ENCODE measurements at regions not wholly inside any gene's neighbourhood (a gene's known extent, or its start where the extent isn't known, plus 50 kb on each side); places are given as distances from the start of the nearest gene placed in this dataset.
"Not testable (repeated sequence)": the region's sequence is repeated elsewhere in the genome, so short reads cannot be mapped to it uniquely, and the experiment has no call there.

DNA sequence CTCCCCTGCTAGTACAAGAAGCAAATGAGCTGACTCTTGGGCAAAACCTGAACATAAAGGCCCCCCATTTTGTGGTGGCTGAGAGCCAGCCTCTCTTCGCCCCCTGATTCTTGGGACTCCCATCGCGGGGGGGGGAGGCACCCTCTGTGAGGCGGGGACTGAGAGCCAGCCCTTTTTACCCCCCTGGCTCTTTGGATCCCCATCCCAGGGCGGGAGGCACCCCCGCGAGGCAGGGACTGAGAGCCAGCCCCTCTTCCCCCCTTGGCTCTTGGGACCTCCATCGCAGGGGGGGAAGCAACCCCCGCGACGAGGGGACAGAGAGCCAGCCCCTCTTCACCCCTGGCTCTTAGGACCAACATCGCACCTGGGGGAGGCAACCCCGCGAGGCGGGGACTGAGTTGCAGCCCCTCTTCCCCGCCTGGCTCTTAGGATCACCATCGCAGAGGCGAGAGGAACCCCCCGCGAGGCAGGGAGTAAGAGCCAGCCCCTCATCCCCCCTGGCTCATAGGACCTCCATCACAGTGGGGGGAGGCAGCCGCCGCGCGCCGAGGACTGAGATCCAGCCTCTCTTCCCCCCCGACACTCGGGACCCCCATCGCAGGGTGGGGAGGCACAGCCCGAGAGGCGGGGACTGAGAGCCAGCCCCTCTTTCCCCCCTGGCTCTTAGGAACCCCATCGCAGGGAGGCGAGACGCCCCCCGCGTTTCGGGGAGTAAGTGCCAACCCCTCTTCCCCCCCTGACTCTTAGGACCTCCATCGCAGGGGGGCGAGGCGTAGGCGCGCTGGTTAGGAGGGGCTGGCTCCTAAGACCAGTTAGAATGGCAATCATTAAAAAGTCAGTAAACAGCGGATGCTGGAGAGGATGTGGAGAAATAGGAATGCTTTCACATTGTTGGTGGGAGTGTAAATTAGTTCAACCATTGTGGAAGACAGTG lies 2428.4 kb upstream of the PCDH20 start:
- DNase-seq = no peak

DNA sequence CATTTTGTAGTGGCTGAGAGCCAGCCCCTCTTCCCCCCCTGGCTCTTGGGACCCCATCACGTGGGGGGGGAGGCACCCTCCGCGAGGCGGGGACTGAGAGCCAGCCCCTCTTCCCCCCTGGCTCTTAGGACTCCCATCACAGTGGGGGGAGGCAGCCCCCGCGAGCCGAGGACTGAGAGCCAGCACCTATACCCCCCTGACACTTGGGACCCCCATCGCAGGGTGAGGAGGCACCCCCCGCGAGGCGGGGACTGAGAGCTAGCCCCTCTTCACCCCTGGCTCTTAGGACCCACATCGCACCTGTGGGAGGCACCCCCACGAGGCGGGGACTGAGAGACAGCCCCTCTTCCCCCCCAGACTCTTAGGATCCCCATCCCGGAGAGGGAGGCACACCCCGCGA lies 2426.5 kb upstream of the PCDH20 start:
- no peak for DNase-seq

DNA sequence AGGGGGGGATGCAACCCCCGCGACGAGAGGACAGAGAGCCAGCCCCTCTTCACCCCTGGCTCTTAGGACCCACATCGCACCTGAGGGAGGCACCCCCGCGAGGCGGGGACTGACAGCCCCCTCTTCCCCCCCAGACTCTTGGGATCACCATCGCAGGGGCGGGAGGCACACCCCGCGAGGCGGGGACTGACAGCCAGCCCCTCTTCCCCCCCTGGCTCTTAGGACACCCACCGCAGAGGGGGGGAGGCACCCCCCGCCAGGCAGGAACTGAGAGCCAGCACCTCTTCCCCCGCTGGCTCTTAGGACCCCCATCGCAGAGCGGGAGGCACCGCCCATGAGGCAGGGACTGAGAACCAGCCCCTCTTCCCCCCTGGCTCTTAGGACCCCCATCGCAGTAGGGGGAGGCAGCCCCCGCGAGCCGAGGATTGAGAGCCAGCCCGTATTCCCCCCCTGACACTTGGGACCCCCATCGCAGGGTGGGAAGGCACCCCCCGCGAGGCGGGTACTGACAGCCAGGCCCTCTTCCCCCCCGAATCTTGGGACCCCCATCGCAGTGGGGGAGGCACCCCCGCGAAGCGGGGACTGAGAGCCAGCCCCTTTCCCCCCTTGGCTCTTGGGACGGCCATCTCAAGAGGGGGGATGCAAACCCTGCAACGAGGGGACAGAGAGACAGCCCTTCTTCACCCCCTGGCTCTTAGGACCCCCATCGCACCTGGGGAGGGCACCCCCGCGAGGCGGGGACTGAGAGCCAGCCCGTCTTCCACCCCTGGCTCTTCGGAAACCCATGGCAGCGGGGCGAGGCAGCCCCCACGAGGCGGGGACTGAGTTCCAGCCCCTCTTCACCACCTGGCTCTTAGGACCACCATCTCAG lies 2425.1 kb upstream of the PCDH20 start:
- no peak for DNase-seq

DNA sequence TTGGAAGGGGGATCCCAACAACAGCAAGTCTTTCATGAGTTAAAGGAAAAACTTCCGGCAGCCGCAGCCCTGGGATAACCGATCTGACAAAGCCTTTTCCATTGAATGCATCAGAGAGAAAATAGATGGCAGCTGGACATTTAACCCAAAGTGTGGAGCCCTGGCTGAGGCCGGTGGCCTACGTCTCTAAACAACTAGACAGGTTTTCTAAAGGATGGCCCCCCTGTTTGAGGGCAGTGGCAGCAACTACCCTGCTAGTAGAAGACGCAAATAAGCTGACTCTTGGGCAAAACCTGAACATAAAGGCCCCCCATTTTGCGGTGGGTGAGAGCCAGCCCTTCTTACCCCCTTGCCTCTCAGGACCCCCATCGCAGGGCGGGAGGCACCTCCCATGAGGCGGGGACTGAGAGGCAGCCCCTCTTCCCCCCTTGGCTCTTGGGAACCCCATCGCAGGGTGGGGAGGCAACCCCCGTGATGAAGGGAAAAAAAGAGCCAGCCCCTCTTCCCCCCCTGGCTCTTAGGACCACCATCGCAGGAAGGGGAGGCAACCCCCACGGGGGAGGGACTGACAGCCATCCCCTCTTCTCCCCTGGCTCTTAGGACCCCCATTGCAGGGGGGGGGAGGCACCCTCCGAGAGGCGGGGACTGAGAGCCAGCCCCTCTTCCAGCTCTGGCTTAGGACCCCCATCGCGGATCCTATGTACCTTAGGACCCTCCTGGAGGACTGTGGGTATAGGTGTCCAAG lies 2422.9 kb upstream of the PCDH20 start:
- no peak for DNase-seq

DNA sequence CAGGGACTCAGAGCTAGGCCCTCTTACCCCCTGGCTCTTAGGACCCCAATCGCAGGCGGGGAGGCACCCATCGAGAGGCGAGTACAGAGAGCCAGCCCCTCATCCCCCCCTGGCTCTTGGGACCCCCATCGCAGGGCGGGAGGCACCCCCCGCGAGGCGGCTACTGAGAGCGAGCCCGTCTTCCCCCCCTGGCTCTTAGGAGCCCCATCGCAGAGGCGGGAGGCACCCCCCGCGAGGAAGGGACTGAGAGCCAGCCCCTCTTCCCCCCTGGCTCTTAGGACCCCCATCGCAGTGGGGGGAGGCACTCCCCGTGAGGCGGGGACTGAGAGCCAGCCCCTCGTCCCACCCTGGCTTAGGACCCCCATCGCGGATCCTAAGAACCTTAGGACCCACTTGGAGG lies 2422.1 kb upstream of the PCDH20 start:
- DNase-seq = not testable (repeated sequence)

DNA sequence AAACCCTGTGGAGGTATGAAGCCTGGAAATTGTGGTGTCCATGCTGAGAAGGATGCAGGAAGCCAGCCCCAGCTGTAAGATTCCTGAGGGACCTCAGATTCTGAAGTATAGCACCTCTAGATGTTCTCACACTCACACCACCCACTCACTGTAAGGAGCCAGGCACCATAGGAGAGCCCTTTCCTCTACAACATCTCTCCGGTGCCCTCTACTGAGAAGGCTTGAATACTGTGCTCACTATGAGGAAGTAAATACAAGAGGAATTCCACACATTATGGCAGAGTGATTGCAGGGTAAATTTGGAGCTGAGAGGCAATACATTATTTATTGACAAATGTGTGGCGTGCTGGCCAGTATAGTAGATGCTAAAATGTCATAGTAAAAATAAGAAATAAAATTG lies 2414.0 kb upstream of the PCDH20 start:
- not testable (repeated sequence) for DNase-seq

DNA sequence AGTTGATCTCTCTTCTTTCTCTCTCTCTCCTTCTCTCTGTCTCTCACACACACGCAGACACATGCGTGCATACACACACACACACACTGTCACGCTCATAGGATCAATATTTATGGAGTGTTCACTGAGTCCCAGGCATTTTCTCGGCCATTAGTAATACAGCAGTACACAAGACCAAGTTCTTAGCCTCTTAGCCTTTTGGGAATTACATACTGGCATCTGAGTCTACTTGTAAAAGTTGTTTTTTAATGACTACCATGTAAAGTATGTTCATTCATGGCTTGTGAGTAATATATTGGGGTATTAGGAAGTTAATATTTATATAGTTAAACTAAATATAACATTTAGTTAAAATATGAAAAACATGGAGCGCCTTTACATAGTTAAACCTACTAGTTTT lies 2406.1 kb upstream of the PCDH20 start:
- not testable (repeated sequence) for DNase-seq

DNA sequence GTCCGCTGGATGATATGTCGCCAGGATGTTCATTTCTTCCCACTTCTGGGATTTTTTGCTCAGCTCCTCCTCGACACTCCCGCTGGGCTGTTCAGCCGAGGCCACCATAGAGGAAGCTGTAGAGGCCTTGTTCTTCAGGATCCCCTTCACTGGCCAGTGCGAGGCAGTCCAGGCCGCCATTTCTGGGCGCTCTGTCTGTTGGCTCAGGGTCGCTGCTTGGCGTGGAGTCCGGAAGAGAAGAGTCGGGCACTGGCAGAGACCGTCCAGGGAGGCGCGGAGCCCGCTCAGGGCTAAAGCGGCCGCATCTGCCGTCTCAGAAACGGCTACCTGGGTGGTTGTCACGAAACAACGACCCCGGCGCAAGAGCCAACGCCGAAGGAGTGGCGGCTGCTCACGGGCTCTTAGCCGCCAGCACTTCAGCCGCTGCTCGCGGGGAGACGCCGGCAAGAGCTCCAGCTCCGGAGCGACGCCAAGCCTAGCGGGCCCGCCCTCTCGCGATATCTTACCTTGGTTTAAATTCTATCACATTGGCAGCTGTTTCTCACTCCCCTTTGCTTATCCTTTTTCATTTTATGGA lies 2395.9 kb upstream of the PCDH20 start:
- not testable (repeated sequence) for DNase-seq

DNA sequence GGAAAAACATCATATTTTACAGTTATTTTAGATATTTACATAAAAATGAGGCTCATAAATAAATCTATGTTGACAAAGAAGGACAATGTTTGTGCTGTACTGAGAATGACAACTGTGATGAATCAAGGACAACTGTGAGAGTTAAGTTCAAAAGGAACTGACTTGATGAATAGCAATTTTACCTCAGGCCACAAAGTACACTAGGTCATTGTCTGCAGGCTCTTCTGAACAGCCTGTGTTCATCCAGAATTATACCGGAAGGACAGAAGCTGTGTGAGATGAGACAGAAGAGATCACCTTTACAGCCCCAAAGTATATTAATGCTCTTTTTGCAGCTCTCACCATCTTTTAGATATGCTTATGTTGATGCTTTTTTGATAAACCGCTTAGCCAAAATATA lies 2375.5 kb upstream of the PCDH20 start:
- not testable (repeated sequence) for DNase-seq

DNA sequence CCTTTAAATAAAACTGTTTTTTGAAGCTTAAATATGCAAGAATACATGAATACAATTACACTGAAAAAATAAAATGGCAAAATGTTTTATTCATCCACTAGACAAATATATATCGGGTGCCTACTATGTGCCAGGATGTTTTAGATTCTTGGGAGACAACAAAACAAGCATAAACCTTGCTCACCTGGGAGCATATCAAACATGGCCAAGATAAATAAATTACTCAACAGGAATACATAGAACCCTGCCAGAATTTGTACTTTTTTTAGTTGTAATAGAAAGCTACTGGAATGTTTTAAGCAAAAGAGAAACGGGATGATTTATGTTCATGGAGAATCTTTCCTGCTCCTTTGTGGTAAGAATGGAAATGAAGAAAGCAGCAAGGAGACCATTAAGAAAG lies 2358.5 kb upstream of the PCDH20 start:
- no peak for DNase-seq

DNA sequence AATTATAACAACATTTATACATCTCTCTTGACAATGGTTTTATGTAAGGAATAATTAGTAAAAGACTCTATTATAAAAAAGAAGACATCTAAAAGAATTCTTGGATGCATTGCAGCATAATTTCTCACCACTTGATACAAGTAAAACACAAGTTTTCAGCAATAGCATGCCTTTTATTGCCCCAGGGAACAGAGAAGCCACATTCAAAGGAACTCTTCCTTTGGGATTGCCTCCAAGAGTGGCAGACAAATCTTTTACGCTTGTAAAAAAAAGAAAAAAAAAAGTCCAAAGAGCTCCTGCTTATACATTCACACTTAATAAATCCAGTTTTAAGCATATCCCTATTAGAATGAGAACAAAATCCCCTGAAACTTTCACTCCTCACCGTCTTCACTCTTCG lies 2357.8 kb upstream of the PCDH20 start:
- DNase-seq = no peak

DNA sequence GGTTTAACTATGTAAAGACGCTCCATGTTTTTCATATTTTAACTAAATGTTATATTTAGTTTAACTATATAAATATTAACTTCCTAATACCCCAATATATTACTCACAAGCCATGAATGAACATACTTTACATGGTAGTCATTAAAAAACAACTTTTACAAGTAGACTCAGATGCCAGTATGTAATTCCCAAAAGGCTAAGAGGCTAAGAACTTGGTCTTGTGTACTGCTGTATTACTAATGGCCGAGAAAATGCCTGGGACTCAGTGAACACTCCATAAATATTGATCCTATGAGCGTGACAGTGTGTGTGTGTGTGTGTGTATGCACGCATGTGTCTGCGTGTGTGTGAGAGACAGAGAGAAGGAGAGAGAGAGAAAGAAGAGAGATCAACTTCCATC lies 2342.0 kb upstream of the PCDH20 start:
- DNase-seq = not testable (repeated sequence)

DNA sequence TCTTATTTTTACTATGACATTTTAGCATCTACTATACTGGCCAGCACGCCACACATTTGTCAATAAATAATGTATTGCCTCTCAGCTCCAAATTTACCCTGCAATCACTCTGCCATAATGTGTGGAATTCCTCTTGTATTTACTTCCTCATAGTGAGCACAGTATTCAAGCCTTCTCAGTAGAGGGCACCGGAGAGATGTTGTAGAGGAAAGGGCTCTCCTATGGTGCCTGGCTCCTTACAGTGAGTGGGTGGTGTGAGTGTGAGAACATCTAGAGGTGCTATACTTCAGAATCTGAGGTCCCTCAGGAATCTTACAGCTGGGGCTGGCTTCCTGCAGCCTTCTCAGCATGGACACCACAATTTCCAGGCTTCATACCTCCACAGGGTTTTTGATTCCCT lies 2334.2 kb upstream of the PCDH20 start:
- DNase-seq = not testable (repeated sequence)

DNA sequence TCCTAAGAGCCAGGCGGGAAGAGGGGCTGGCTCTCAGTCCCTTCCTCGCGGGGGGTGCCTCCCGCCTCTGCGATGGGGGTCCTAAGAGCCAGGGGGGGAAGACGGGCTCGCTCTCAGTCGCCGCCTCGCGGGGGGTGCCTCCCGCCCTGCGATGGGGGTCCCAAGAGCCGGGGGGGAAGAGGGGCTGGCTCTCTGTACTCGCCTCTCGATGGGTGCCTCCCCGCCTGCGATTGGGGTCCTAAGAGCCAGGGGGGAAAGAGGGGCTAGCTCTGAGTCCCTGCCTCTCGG lies 2326.1 kb upstream of the PCDH20 start:
- DNase-seq = not testable (repeated sequence)

DNA sequence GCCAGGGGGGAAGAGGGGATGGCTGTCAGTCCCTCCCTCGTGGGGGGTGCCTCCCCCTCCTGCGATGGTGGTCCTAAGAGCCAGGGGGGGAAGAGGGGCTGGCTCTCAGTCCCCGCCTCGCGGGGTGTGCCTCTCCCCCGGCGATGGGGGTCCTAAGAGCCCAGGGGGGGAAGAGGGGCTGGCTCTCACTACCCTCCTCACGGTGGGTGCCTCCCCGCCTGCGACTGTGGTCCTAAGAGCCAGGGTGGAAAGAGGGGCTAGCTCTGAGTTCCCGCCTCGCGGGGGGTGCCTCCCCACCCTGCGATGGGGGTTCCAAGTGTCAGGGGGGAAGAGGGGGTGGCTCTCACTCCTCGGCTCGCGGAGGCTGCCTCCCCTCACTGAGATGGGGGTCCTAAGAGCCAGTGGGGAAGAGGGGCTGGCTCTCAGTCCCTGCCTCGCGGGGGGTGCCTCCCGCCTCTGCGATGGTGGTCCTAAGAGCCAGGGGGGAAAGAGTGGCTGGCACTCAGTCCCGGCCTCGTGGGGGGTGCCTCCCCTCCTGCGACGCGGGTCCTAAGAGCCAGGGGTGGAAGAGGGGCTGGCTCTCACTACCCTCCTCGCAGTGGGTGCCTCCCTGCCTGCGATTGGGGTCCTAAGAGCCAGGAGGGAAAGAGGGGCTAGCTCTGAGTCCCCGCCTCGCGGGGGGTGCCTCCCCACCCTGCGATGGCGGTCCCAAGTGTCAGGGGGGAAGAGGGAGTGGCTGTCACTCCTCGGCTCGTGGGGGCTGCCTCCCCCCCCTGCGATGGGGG lies 2325.6 kb upstream of the PCDH20 start:
- DNase-seq = no peak

DNA sequence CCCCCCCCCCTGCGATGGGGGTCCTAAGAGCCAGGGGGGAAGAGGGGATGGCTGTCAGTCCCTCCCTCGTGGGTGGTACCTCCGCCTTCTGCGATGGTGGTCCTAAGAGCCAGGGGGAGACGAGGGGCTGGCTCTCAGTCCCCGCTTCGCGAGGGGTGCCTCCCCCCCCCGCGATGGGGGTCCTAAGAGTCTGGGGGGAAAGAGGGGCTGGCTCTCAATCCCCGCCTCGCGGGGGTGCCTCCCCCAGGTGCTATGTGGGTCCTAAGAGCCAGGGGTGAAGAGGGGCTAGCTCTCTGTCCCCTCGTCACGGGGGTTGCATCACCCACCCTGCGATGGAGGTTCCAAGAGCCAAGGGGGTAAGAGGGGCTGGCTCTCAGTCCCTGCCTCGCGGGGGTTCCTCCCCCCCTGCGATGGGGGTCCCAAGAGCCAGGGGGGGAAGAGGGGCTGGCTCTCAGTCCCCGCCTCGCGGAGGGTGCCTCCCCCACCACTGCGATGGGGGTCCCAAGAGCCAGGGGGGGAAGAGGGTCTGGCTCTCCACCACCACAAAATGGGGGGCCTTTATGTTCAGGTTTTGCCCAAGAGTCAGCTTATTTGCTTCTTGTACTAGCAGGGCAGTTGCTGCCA lies 2323.6 kb upstream of the PCDH20 start:
- not testable (repeated sequence) for DNase-seq

DNA sequence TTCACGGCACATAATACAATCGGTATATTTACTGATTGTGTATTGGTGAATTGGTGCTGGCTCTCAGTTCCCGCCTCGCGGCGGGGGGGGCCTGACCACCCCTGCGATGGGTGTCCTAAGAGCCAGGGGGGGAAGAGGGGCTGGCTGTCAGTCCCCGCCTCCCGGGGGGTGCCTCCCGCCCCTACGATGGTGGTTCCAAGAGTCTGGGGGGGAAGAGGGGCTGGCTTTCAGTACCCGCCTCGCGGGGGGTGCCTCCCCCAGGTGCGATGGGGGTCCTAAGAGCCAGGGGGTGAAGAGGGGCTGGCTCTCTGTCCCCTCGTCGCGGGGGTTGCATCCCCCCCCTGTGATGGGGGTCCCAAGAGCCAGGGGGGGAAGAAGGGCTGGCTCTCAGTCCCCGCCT lies 2321.8 kb upstream of the PCDH20 start:
- DNase-seq = no peak

DNA sequence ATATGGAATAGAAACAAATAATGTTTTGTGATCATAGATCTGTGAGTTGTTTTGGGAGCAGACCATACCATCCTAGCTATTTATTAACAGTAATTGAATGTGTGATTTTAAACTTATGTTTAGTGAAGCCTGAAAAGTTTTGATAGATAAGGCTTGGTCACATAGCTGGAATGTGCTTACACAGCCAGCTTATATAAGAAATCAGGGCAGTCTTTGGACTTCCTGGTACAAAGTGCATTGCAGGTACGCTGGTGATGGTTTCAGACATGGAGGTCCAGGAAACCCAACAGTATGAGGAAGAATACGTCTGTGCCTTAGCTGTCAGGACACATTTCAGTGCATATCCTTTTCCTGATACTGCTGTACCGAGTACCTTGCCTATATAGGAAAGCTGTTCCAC lies 2316.2 kb upstream of the PCDH20 start:
- DNase-seq = no peak

DNA sequence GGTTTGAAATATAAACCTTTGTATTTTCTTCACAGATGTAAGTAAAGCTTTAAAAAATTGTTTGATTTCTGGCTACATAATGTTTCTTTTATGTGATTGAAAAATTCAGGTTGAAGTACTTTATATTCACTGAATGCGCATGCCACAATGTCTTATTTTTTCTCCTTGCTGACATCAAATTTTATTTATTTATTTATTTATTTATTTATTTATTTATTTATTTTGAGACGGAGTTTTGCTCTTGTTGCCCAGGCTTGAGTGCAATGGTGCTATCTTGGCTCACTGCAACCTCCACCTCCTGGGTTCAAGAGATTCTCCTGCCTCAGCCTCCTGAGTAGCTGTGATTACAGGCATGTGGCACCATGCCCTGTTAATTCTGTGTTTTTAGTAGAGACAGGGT lies 2296.5 kb upstream of the PCDH20 start:
- DNase-seq = not testable (repeated sequence)

DNA sequence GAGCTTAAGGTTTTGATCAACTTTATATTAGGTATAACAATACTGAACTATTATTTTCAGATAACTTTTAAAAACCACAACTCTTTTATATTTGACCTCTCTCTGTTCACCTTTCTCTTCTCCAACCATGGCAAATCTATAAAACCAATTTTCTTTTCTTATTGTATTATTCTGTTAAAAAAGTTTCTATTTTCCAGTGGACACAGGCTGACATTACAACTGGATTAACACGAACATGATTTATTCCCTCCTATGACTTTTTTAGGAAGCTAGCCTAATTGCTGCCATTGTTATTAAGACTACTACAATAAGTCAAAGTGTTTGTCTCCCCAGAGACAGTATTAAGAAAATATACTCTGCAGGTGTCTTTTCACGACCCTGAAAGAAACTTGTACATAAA lies 2291.1 kb upstream of the PCDH20 start:
- no peak for DNase-seq

DNA sequence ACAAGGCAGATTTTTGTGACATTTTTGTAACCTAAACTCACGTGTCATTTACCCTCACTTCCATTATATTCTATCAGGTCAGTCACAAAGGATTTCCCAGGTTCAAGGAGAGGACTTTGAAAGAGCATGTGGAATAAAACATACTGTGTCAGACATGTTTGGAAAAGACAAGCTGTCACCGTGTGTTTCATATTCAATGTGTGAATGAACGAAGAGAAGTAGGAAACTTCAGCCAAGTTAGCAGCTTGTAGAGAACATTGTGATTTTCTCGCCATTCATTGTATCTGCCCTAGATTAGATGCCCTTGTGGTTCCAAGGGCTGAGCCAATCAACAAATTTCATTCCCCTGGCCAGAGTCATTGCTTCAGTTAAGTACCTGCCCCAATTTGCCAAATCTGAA lies 2288.9 kb upstream of the PCDH20 start:
- DNase-seq = no peak

DNA sequence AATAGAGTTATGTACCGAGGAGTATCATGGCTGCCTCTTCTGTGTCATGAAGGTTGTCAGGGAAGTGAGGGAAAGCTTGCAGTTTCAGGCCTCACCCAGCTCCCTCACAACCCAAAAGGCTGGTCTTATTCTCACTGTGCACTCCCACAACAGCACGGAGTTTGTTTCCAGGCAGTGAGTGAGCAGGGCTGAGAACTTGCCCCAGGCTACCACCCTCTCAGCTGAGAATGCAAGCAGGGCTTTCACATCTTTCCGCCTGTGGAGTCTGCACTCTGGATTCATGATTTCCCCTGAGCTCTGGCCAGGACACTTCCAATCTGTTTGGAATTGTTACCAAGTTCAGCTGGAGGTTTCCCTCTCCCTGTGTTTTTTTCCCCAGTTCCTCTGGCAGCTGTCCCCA lies 2284.7 kb upstream of the PCDH20 start:
- no peak for DNase-seq
